ENCODE measurements at regions not wholly inside any gene's neighbourhood (a gene's known extent, or its start where the extent isn't known, plus 50 kb on each side); places are given as distances from the start of the nearest gene placed in this dataset.

DNA sequence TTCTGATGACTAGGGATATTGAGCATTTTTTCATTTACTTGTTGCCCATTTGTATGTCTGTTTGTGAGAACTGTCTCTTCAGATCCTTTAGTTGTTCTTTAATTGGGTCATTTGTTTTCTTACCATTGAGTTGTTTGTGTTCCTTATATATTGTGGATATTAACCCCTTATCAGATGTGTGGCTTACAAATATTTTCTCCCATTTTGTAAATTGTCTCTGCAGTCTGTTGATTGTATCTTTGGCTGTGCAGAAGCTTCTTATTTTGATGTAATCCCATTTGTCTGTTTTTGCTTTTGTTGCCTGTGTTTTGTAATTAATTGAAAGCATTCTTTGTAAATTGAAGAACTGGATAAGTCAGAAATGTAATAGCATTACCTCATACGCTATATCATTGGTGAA lies 459.1 kb upstream of the FOXG1 start:
- TF ChIP-seq, protein P1, sequence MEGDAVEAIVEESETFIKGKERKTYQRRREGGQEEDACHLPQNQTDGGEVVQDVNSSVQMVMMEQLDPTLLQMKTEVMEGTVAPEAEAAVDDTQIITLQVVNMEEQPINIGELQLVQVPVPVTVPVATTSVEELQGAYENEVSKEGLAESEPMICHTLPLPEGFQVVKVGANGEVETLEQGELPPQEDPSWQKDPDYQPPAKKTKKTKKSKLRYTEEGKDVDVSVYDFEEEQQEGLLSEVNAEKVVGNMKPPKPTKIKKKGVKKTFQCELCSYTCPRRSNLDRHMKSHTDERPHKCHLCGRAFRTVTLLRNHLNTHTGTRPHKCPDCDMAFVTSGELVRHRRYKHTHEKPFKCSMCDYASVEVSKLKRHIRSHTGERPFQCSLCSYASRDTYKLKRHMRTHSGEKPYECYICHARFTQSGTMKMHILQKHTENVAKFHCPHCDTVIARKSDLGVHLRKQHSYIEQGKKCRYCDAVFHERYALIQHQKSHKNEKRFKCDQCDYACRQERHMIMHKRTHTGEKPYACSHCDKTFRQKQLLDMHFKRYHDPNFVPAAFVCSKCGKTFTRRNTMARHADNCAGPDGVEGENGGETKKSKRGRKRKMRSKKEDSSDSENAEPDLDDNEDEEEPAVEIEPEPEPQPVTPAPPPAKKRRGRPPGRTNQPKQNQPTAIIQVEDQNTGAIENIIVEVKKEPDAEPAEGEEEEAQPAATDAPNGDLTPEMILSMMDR (IDR thresholded peaks at IDR 0.05; ENCODE audit: insufficient read depth, low read length, poor library complexity, severe bottlenecking): no peak
- no peak for TF ChIP-seq EZH2phosphoT487 (conservative IDR thresholded peaks at IDR 0.05; ENCODE audit: low read length)

Measured in SU-DHL-6 (cell line).